ENCODE measurements at regions not wholly inside any gene's neighbourhood (a gene's known extent, or its start where the extent isn't known, plus 50 kb on each side); places are given as distances from the start of the nearest gene placed in this dataset.

DNA sequence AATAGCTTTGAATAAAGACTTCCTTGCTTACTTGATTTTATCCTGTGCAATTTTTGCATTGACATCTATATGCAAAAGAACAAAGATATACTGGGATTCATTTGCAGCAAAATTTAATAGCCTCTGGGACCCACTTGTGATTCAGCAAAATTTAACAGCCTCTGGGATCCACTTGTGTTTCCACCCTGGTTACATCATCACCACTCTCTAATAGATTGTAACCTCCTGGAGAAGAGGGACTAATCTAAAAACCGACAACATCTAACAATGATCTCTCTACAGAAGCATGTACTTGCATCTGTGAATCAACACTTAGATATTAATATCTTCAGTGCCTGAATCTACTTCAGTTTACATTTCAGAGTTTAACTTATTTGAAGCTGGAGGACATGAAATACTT lies 202.0 kb upstream of the CPHXL start:
- Mint-ChIP-seq H3K4me1 (no peaks in the 10 kb centered on the region), H3K9me3 (ENCODE audit: insufficient read depth) (peaks cover 3% of the 10 kb centered on the region), H3K27me3 (no peaks in the 10 kb centered on the region), H3K27ac (no peak overlapping the region), H3K4me3 (no peak overlapping the region)
- POLR2A ChIA-PET = no interaction called here
- Histone ChIP-seq H3K4me1 (ENCODE audit: control insufficient read depth in 2 of 2, insufficient read depth in 2 of 2, low read length in 2 of 2) (no peaks in the 10 kb centered on the region), H3K4me2 (replicated peaks; ENCODE audit: low read depth, low read length, poor library complexity, severe bottlenecking) (no peak overlapping the region), H3K9ac (ENCODE audit: low read length) (no peak overlapping the region), H2AFZ (ENCODE audit: insufficient read depth, low read depth, low read length, poor library complexity, severe bottlenecking) (no peak overlapping the region), H3K79me2 (ENCODE audit: control insufficient read depth, insufficient read depth, low read length) (no peaks in the 10 kb centered on the region), H3K9me3 (ENCODE audit: control extremely low read depth in 1 of 3, control insufficient read depth in 2 of 3, insufficient read depth in 1 of 3, low read length in 2 of 3) (no peaks in the 10 kb centered on the region), H3K4me3 (ENCODE audit: control extremely low read depth in 1 of 5, extremely low read depth in 1 of 5, insufficient read depth in 1 of 5, low read depth in 2 of 5, low read length in 4 of 5) (no peak overlapping the region), H4K20me1 (ENCODE audit: control insufficient read depth, insufficient read depth, low read length, poor library complexity, severe bottlenecking) (no peaks in the 10 kb centered on the region), H3K36me3 (replicated peaks in 1 of 2; ENCODE audit: control extremely low read depth in 1 of 2, control insufficient read depth in 1 of 2, extremely low read depth in 1 of 2, insufficient read depth in 2 of 2, low read length in 1 of 2) (no peaks in the 10 kb centered on the region), H3K27ac (ENCODE audit: low read length in 2 of 2) (no peak overlapping the region), H3K27me3 (replicated peaks in 1 of 4; ENCODE audit: control extremely low read depth in 1 of 4, control insufficient read depth in 3 of 4, insufficient read depth in 4 of 4, low read length in 3 of 4) (no peaks in the 10 kb centered on the region)
- intact Hi-C loops (cut with micrococcal nuclease) = no loop called here
- TF ChIP-seq, protein P1, sequence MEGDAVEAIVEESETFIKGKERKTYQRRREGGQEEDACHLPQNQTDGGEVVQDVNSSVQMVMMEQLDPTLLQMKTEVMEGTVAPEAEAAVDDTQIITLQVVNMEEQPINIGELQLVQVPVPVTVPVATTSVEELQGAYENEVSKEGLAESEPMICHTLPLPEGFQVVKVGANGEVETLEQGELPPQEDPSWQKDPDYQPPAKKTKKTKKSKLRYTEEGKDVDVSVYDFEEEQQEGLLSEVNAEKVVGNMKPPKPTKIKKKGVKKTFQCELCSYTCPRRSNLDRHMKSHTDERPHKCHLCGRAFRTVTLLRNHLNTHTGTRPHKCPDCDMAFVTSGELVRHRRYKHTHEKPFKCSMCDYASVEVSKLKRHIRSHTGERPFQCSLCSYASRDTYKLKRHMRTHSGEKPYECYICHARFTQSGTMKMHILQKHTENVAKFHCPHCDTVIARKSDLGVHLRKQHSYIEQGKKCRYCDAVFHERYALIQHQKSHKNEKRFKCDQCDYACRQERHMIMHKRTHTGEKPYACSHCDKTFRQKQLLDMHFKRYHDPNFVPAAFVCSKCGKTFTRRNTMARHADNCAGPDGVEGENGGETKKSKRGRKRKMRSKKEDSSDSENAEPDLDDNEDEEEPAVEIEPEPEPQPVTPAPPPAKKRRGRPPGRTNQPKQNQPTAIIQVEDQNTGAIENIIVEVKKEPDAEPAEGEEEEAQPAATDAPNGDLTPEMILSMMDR (IDR thresholded peaks at IDR 0.05) = no peak
- TF ChIP-seq EZH2 (IDR thresholded peaks at IDR 0.05; ENCODE audit: borderline replicate concordance, insufficient read depth, low read depth, low read length, poor library complexity, severe bottlenecking) = no peak
- no CpG with 5 or more reads among the region's 1 CpG for WGBS (ENCODE audit: insufficient coverage)
- ATAC-seq (ENCODE audit: low read depth) (no peak), DNase-seq (no peak)
- CTCF ChIA-PET = no interaction called here

DNA sequence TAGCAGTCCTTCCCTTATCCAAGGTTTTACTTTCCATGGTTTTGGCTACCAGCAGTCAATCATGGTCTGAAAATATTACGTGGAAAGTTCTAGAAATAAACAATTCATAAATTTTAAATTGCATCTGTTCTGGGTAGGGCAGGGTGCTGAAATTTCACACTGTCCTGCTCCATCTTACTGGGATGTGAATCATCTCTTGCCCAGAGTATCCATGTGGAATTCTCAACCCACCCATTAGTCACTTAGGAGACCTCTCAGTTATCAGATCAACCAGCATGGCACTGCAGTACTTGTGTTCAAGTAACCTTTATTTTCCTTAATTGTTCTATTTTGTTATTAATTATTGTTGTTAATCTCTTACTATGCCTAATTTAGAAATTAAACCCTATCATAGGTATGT lies 202.8 kb upstream of the CPHXL start:
- Mint-ChIP-seq H3K9me3 (ENCODE audit: insufficient read depth) (peaks cover 3% of the 10 kb centered on the region), H3K4me3 (no peak overlapping the region), H3K4me1 (no peaks in the 10 kb centered on the region), H3K27me3 (no peaks in the 10 kb centered on the region), H3K27ac (no peak overlapping the region)
- Histone ChIP-seq H3K4me2 (replicated peaks; ENCODE audit: low read depth, low read length, poor library complexity, severe bottlenecking) (no peak overlapping the region), H3K9ac (ENCODE audit: low read length) (no peak overlapping the region), H4K20me1 (ENCODE audit: control insufficient read depth, insufficient read depth, low read length, poor library complexity, severe bottlenecking) (no peaks in the 10 kb centered on the region), H3K9me3 (ENCODE audit: control extremely low read depth in 1 of 3, control insufficient read depth in 2 of 3, insufficient read depth in 1 of 3, low read length in 2 of 3) (no peaks in the 10 kb centered on the region), H3K4me1 (ENCODE audit: control insufficient read depth in 2 of 2, insufficient read depth in 2 of 2, low read length in 2 of 2) (no peaks in the 10 kb centered on the region), H3K27me3 (replicated peaks in 1 of 4; ENCODE audit: control extremely low read depth in 1 of 4, control insufficient read depth in 3 of 4, insufficient read depth in 4 of 4, low read length in 3 of 4) (no peaks in the 10 kb centered on the region), H3K4me3 (ENCODE audit: control extremely low read depth in 1 of 5, extremely low read depth in 1 of 5, insufficient read depth in 1 of 5, low read depth in 2 of 5, low read length in 4 of 5) (no peak overlapping the region), H3K79me2 (ENCODE audit: control insufficient read depth, insufficient read depth, low read length) (no peaks in the 10 kb centered on the region), H3K27ac (ENCODE audit: low read length in 2 of 2) (no peak overlapping the region), H3K36me3 (replicated peaks in 1 of 2; ENCODE audit: control extremely low read depth in 1 of 2, control insufficient read depth in 1 of 2, extremely low read depth in 1 of 2, insufficient read depth in 2 of 2, low read length in 1 of 2) (no peaks in the 10 kb centered on the region), H2AFZ (ENCODE audit: insufficient read depth, low read depth, low read length, poor library complexity, severe bottlenecking) (no peak overlapping the region)
- CTCF ChIA-PET = no interaction called here
- no CpG with 5 or more reads among the region's 1 CpG for WGBS (ENCODE audit: insufficient coverage)
- TF ChIP-seq EZH2 (IDR thresholded peaks at IDR 0.05; ENCODE audit: borderline replicate concordance, insufficient read depth, low read depth, low read length, poor library complexity, severe bottlenecking) = no peak
- TF ChIP-seq, protein P1 (IDR thresholded peaks at IDR 0.05) = no peak
- POLR2A ChIA-PET = no interaction called here
- ATAC-seq (ENCODE audit: low read depth) (no peak), DNase-seq (no peak)
- intact Hi-C loops (cut with micrococcal nuclease) = no loop called here

Measured in B cell (primary cell).